Activated CD8-positive, alpha-beta memory T cell treated with anti-CD3 and anti-CD28 coated beads for 24 hours (primary cell): ENCODE measurements at regions not wholly inside any gene's neighbourhood (a gene's known extent, or its start where the extent isn't known, plus 50 kb on each side); places are given as distances from the start of the nearest gene placed in this dataset.
A peak's percentile ranks its signal among the peaks of the same experiment; 100 is the strongest.
"Not testable (repeated sequence)": the region's sequence is repeated elsewhere in the genome, so short reads cannot be mapped to it uniquely, and the experiment has no call there.

Experiments used
- DNase-seq: peaks from one replicate; pipeline ENCODE4 v3.0.0-alpha.2; 2020

GRCh38 chr6:28659250-28659566 is 133.5 kb downstream of the GPX5 start:
- no peak for DNase-seq

GRCh38 chr6:28661097-28661713 is 135.5 kb downstream of the GPX5 start:
- no peak for DNase-seq

DNA sequence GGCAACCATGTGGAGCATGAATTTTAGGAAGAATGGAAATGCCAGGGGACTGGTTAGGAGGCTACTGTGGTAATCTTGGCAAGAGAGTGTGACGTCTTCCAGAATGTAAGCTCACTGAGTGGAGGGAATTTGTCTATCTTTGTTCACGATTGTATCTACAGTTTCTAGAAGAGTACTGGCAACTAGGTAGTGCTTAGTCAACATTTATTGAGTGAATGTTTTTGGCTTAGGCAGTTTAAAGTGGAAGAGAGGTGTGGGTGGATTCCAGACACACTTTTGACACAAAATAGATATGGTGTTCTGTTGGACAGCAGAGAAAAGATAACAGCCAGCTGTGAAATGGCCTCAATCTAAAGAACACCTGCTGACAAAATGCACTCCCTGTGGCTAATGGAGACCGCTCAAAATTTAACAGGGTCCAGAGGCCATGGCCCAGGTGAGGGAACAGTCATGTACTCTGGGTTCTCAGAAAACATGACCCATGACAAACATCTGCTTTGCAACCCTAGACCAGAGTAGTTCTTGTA is 139.3 kb downstream of the GPX5 start:
- no peak for DNase-seq

DNA sequence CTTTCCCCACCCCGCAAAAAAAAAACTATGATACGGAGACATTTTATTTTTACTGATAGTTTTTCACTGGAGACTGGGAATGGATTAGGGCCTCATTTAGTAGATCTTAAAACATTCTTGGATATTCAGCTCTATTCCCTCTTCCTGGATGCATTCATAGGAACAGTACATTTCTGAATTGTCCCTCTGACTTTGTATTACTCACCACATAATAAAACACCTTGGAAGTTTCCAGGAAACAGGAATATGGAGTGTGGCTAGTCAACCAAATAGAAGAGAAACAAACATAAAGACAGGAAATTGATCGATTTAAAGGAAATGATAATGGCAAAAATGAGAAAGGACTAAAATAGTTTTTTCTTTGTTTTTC is 147.7 kb downstream of the GPX5 start:
- no peak for DNase-seq

- DNase-seq, result peak; percentile 88
Observed at GRCh38 chr6:28673787-28674671, 148.3 kb downstream of the GPX5 start.

DNA sequence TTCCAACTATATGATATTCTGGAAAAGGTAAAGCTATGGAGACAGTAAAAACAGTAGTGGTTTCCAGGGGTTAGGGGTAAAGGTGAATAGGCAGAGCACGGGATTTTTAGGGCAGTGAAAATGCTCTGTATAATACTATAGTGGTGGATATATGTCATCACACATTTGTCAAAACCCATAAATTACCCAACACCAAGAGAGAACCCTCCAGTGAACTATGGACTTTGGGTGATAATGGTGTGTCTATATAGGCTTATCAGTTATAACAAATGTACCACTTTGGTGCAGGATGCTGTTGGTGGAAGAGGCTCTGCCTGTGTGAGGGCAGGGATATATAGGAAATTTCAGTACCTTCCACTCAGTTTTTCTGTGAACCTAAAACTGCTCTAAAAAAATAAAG is 149.9 kb downstream of the GPX5 start:
- no peak for DNase-seq

DNA sequence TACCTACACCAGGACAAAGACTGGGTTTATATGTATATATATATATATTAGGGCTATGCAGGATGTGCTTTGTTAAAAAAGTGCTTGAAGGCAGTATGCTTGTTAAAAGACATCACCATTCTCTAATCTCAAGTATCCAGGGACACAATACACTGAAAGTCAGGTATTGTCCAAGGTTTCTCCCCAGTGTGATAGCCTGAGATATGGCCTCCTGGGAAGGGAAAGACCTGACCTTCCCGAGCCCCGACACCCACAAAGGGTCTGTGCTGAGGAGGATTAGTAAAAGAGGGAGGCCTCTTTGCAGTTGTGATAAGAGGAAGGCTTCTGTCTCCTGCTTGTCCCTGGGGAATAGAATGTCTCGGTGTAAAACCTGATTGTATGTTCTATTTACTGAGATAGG is 156.9 kb downstream of the GPX5 start:
- no peak for DNase-seq

DNA sequence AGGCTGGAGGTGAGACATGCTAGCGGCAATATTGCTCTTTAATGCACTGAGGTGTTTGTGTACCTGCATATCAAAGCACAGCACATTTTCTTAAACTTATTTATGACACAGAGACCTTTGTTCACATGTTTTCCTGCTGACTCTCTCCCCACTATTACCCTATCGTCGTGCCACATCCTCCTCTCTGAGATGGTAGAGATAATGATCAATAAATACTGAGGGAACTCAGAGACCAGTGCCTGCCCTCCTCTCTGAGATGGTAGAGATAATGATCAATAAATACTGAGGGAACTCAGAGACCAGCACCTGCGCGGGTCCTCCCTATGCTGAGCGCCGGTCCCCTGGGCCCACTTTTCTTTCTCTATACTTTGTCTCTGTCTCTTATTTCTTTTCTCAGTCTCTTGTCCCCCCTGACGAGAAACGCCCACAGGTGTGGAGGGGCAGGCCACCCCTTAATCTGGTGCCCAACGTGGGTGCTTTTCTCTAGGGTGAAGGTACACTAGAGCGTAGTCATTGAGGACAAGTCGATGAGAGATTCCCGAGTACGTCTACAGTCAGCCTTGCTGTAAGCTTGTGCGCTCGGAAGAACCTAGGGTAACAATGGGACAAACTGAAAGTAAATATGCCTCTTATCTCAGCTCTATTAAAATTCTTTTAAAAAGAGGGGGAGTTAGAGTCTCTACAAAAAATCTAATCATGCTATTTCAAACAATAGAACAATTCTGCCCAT is 157.4 kb downstream of the GPX5 start:
- DNase-seq, result not testable (repeated sequence)

DNA sequence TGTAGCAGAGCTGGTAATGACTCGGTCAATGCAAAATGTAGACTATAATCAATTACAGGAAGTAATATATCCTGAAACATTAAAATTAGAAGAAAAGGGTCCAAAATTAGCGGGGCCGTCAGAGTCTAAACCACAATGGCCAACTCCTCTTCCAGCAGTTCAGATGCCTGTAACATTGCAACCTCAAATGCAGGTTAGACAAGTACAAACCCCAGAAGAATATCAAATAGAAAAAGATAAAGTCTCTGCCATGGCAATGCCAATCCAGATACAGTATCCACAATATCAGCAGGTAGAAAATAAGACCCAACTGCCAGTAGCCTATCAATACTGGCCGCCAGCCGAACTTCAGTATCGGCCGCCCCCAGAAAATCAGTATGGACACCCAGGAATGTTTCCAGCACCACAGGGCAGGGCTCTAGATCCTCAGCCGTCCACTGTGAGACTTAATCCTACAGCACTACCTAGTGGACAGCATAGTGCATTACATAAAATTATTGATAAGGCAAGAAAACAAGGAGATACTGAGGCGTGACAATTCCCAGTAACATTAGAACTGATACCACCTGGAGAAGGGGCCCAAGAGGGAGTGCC is 158.4 kb downstream of the GPX5 start:
- no peak for DNase-seq

DNA sequence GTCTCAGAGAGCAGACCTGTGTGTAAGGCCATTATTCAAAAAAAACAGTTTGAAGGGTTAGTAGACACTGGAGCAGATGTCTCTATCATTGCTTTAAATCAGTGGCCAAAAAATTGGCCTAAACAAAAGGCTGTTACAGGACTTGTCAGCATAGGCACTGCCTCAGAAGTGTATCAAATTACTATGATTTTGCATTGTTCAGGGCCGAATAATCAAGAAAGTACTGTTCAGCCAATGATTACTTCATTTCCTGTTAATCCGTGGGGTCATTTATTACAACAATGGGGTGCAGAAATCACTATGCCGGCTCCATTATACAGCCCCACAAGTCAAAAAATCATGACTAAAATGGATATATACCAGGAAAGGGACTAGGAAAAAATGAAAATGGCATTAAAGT is 160.3 kb downstream of the GPX5 start:
- DNase-seq, result not testable (repeated sequence)

- DNase-seq, result peak; percentile 63
Observed at GRCh38 chr6:28686446-28687027, 160.9 kb downstream of the GPX5 start.

DNA sequence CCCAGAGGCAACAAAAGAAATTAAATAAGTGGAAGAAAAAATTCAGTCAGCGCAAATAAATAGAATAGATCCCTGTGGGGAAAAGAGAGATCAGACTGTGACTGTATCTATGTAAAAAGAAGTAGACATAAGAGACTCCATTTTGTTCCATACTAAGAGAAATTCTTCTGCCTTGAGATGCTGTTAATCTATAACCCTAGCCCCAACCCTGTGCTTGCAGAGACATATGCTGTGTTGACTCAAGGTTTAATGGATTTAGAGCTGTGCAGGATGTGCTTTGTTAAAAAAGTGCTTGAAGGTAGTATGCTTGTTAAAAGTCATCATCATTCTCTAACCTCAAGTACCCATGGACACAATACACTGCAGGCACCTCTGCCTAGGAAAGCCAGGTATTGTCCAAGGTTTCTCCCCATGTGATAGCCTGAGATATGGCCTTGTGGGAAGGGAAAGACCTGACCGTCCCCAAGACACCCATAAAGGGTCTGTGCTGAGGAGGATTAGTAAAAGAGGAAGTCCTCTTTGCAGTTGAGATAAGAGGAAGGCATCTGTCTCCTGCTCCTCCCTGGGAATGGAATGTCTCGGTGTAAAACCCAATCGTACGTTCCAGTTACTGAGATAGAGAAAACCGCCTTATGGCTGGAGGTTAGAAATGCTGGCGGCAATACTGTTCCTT is 161.8 kb downstream of the GPX5 start:
- not testable (repeated sequence) for DNase-seq

- DNase-seq, result not testable (repeated sequence)
Observed at GRCh38 chr6:28691991-28692390, 166.3 kb downstream of the GPX5 start.

GRCh38 chr6:28693033-28693750 is 167.5 kb downstream of the GPX5 start:
- DNase-seq, result no peak

- no peak for DNase-seq
Observed at GRCh38 chr6:28693751-28694443, 168.2 kb downstream of the GPX5 start.

DNA sequence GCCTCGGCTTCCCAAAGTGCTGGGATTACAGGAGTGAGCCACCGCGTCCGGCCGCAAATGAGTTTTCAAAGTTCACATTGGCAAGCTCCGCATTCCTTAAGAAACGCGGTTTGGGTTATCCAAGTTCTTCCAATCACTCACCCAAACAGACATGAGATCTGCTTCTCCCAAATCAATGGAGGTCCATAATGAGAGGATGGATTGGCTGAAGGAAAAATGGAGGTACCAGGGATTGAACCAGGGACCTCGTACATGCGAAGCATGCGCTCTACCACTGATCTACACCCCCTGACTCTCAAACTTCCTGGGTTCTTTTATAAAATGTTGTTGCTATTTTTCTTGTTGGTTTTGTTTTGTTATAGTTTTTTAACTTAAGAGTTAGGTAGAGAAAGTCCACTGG is 170.0 kb downstream of the GPX5 start:
- no peak for DNase-seq

DNA sequence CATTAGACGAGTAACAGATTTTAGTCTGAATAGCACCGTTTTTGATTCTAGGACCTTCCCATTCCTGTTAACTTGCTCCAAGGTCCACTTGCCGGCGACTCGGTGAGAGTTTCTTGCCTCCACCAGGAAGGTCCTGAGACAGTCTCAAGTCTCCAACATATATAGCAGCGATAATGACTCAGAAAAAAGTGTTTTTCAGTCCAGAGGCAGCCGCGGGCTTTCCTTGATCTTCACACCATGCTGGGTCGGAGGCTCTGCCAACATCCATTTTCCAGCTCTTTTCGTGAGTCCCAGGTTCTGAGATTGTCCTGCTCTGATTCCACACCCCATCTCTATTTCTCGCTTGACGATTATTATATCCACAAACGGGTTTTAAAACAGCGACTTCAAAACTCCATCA is 170.5 kb downstream of the GPX5 start:
- no peak for DNase-seq

DNA sequence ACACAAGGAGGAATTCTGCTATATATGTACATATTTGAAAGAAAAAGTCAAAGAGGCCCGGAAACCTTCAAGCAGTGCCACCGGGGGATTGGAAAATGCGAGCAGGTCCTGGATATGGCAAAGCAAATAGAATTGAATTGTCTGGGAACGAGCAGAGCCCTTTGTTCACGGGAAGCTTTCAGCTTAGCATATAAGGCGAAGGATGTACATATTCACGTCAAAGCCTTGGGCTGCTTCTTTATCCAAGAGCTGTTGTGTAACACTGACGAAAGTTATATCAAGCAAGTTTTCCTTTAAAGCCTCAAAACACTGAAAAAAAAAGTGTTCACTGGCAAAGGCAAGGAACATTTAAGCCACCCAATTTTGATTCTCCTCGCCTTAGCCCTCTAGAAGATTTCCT is 171.0 kb downstream of the GPX5 start:
- no peak for DNase-seq

DNA sequence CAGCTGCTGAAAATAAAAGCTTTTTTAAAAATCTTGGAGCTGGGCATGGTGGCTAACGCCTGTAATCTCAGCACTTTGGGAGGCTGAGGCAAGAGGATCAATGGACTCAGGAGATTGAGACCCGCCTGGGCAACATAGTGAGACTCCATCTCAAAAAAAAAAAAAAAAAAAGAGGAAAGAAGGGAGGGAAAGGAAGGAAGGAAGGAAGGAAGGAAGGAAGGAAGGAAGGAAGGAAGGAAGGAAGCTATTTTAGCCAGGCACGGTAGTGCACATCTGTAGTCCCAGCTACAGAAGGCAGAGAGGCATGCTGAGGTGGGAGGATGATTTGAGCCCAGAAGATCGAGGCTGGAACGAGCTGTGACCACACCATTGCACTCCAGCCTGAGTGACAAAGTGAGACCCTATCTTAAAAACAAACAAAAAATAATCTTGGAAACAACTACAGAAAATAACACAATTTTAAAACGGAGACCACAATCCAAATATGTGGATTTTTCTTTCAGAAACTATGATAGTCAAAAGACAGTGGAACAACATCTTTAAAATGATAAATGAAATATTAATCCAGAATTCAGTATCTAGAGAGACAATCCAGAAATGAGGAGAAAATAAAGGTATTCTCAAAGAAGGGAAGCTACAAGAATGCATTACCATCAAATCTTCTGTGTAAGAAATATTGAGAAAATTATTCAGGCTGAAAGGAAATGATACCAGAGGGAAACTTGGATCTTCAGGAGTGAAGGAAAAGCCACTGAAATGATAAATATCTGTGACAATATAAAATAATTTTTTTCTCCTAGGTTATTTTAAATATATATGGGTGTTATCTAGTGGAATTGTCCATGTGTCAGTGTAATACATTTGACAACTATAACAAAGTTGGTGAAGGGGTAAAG is 182.0 kb downstream of the GPX5 start:
- no peak for DNase-seq
